CD14-positive monocyte (primary cell): ENCODE measurements at regions not wholly inside any gene's neighbourhood (a gene's known extent, or its start where the extent isn't known, plus 50 kb on each side); places are given as distances from the start of the nearest gene placed in this dataset.

Experiments
- DNase-seq, 3 donors: peaks; one replicate each; pipeline ENCODE4 v3.0.0-alpha.2; 2011 to 2022
- H2AFZ ChIP-seq: 2 replicates; pipeline ENCODE4 v1.6.0; 2012; ENCODE audit warnings: mild to moderate bottlenecking, low read depth, low read length, inconsistent platforms; ENCODE audit not compliant: insufficient read depth, poor library complexity, severe bottlenecking
- H3K27ac ChIP-seq, 2 donors: 1 replicate in 1 of 2; 2 replicates in 1 of 2; pipeline ENCODE4 v1.5.1; 2012 to 2013; ENCODE audit warnings: low read length in 2 of 2, control low read depth in 1 of 2, inconsistent platforms in 1 of 2, low read depth in 1 of 2, mild to moderate bottlenecking in 1 of 2
- H3K27me3 ChIP-seq, 2 donors: one replicate each; pipeline versions ENCODE4 v1.6.0 to v1.6.1; 2011 to 2013; ENCODE audit warnings: low read length in 2 of 2; ENCODE audit not compliant: control insufficient read depth in 2 of 2, insufficient read depth in 2 of 2
- H3K36me3 ChIP-seq, 2 donors: replicated peaks in 1 of 2; 1 replicate in 1 of 2; 2 replicates in 1 of 2; pipeline versions ENCODE4 v1.5.1 to v1.6.1; 2012 to 2013; ENCODE audit warnings: low read length in 2 of 2, control low read depth in 1 of 2, inconsistent platforms in 1 of 2, mild to moderate bottlenecking in 1 of 2; ENCODE audit not compliant: insufficient read depth in 2 of 2, control insufficient read depth in 1 of 2
- H3K4me1 ChIP-seq, 2 donors: 1 replicate in 1 of 2; 2 replicates in 1 of 2; pipeline versions ENCODE4 v1.5.1 to v1.6.1; 2012 to 2013; ENCODE audit warnings: low read length in 2 of 2, control low read depth in 1 of 2, inconsistent platforms in 1 of 2, mild to moderate bottlenecking in 1 of 2, moderate library complexity in 1 of 2; ENCODE audit not compliant: insufficient read depth in 2 of 2, control insufficient read depth in 1 of 2
- H3K4me2 ChIP-seq: replicated peaks from 2 replicates; pipeline ENCODE3; 2012; ENCODE audit warnings: low read length, moderate library complexity, mild to moderate bottlenecking; ENCODE audit not compliant: poor library complexity, severe bottlenecking; ENCODE audit errors: extremely low read depth
- H3K4me3 ChIP-seq, 3 experiments: fragments of 200-600 bp in 1 of 3; sonication (generic) in 1 of 3; replicated peaks in 1 of 3; 1 replicate in 2 of 3; 2 replicates in 1 of 3; pipeline ENCODE4 v1.5.1; 2011 to 2013; ENCODE audit warnings: low read length in 3 of 3, mild to moderate bottlenecking in 3 of 3, control low read depth in 2 of 3, low read depth in 2 of 3, inconsistent platforms in 1 of 3, moderate library complexity in 1 of 3
- H3K79me2 ChIP-seq: 2 replicates; pipeline ENCODE4 v1.6.0; 2012; ENCODE audit warnings: mild to moderate bottlenecking, control low read depth, inconsistent platforms, low read length, moderate library complexity; ENCODE audit not compliant: insufficient read depth
- H3K9ac ChIP-seq: 2 replicates; pipeline ENCODE4 v1.6.0; 2017; ENCODE audit warnings: low read length, mild to moderate bottlenecking; ENCODE audit not compliant: insufficient read depth, poor library complexity, severe bottlenecking
- H3K9me3 ChIP-seq, 2 donors: replicated peaks in 1 of 2; 1 replicate in 1 of 2; 2 replicates in 1 of 2; pipeline versions ENCODE4 v1.5.1 to v1.6.1; 2012 to 2013; ENCODE audit warnings: low read length in 2 of 2, control low read depth in 1 of 2; ENCODE audit not compliant: control insufficient read depth in 1 of 2, insufficient read depth in 1 of 2
- H4K20me1 ChIP-seq: 2 replicates; pipeline ENCODE4 v1.6.0; 2012; ENCODE audit warnings: mild to moderate bottlenecking, low read length, control low read depth, moderate library complexity; ENCODE audit not compliant: insufficient read depth
- H3K27ac Mint-ChIP-seq, 7 donors: one replicate each; pipeline ENCODE4 v1.8.0; 2020; ENCODE audit warnings: mild to moderate bottlenecking in 7 of 7, mixed read lengths in 7 of 7, moderate library complexity in 6 of 7, inconsistent platforms in 2 of 7
- H3K27me3 Mint-ChIP-seq, 3 donors: one replicate each; pipeline ENCODE4 v1.8.0; 2021 to 2022; ENCODE audit warnings: low read depth in 3 of 3, mild to moderate bottlenecking in 3 of 3, mixed read lengths in 3 of 3, moderate library complexity in 3 of 3, inconsistent platforms in 1 of 3
- H3K36me3 Mint-ChIP-seq, 2 donors: one replicate each; pipeline ENCODE4 v1.8.0; 2020; ENCODE audit warnings: mixed read lengths in 2 of 2, inconsistent platforms in 1 of 2, mild to moderate bottlenecking in 1 of 2
- H3K4me1 Mint-ChIP-seq: one replicate; pipeline ENCODE4 v1.8.0; 2020; ENCODE audit warnings: mild to moderate bottlenecking, mixed read lengths
- H3K4me3 Mint-ChIP-seq, 2 donors: one replicate each; pipeline ENCODE4 v1.8.0; 2020; ENCODE audit warnings: mild to moderate bottlenecking in 2 of 2, mixed read lengths in 2 of 2, moderate library complexity in 1 of 2
- H3K9me3 Mint-ChIP-seq, 7 donors: one replicate each; pipeline ENCODE4 v1.8.0; 2020 to 2022; ENCODE audit warnings: mixed read lengths in 7 of 7, mild to moderate bottlenecking in 6 of 7, moderate library complexity in 6 of 7, inconsistent platforms in 2 of 7
- CTCF ChIP-seq: fragments of 200-600 bp; IDR thresholded peaks from one replicate; pipeline ENCODE4 v1.8.0; 2022; ENCODE audit warnings: antibody characterized with exemption, mild to moderate bottlenecking
- WGBS: methylation state at CpG from one replicate; pipeline ENCODE4 v1.1.5; 2013; ENCODE audit warnings: missing lambda C conversion rate; ENCODE audit not compliant: insufficient coverage; 5-methylcytosine and 5-hydroxymethylcytosine counted together
- intact Hi-C, 2 donors: fragments of 100-400 bp; cut with micrococcal nuclease; formaldehyde crosslinking; loops; one replicate each; pipeline versions ENCODE4 v1.15.0 to v1.15.1; 2023

GRCh38 chr5:122586351-122586750 lies 188.5 kb upstream of the SNX2 start:
- TF ChIP-seq CTCF, result no peak
- Histone ChIP-seq H3K4me3 (no peak overlapping the region), H3K36me3 (no peaks in the 10 kb centered on the region), H3K9me3 (no peaks in the 10 kb centered on the region), H3K27ac (no peak overlapping the region), H3K4me1 (no peaks in the 10 kb centered on the region), H3K4me2 (no peak overlapping the region), H3K79me2 (no peaks in the 10 kb centered on the region), H4K20me1 (no peaks in the 10 kb centered on the region), H3K9ac (no peak overlapping the region), H3K27me3 (no peaks in the 10 kb centered on the region), H2AFZ (no peak overlapping the region)
- H3K27me3 Mint-ChIP-seq, result peaks cover 0 to 4% (median 0%) of the 10 kb centered on the region in 3 donors
- H3K4me1 Mint-ChIP-seq, result no peaks in the 10 kb centered on the region
- no peak overlapping the region for H3K27ac Mint-ChIP-seq
- intact Hi-C loops, result no loop called here
- peaks cover 0 to 3% (median 1%) of the 10 kb centered on the region in 7 donors for H3K9me3 Mint-ChIP-seq
- no peaks in the 10 kb centered on the region for H3K36me3 Mint-ChIP-seq
- H3K4me3 Mint-ChIP-seq, result no peak overlapping the region
- DNase-seq, result no peak
- no CpG with 5 or more reads among the region's 1 CpG for WGBS

- H3K9me3 ChIP-seq, result no peaks in the 10 kb centered on the region
- no peak for TF ChIP-seq CTCF
- no peak overlapping the region for H3K27ac Mint-ChIP-seq
- no peaks in the 10 kb centered on the region for H3K4me1 ChIP-seq
- no peaks in the 10 kb centered on the region for H3K4me1 Mint-ChIP-seq
- peaks cover 0 to 1% (median 0%) of the 10 kb centered on the region in 3 donors for H3K27me3 Mint-ChIP-seq
- H3K9me3 Mint-ChIP-seq, result peaks cover 1 to 5% (median 3%) of the 10 kb centered on the region in 7 donors
- H3K27ac ChIP-seq, result no peak overlapping the region
- no peak overlapping the region for H2AFZ ChIP-seq
- intact Hi-C loops, result no loop called here
- no peak overlapping the region for H3K4me3 ChIP-seq
- whole genome bisulfite sequencing, result 100% methylated on average over 2 of the region's 3 CpGs
- no peak for DNase-seq
- H3K79me2 ChIP-seq, result no peaks in the 10 kb centered on the region
- no peaks in the 10 kb centered on the region for H4K20me1 ChIP-seq
- no peak overlapping the region for H3K4me3 Mint-ChIP-seq
- no peaks in the 10 kb centered on the region for H3K36me3 ChIP-seq
- no peaks in the 10 kb centered on the region for H3K36me3 Mint-ChIP-seq
- H3K27me3 ChIP-seq, result no peaks in the 10 kb centered on the region
- H3K4me2 ChIP-seq, result no peak overlapping the region
- H3K9ac ChIP-seq, result no peak overlapping the region
Measured at GRCh38 chr5:122591828-122592227, 183.1 kb upstream of the SNX2 start.
